Activated naive CD4-positive, alpha-beta T cell treated with Interleukin-2 at 50 U/mL for 16 hours (primary cell): ENCODE measurements at regions not wholly inside any gene's neighbourhood (a gene's known extent, or its start where the extent isn't known, plus 50 kb on each side); places are given as distances from the start of the nearest gene placed in this dataset.

Source experiments
- DNase-seq: peaks from one replicate; pipeline ENCODE4 v3.0.0-alpha.2; 2020

GRCh38 chr2:145690183-145690778 is 1170.4 kb upstream of the ZEB2 start:
- no peak for DNase-seq

GRCh38 chr2:145689277-145689676 is 1169.4 kb upstream of the ZEB2 start:
- DNase-seq = no peak

- no peak for DNase-seq
Observed at GRCh38 chr2:145688156-145688555, 1168.2 kb upstream of the ZEB2 start.

GRCh38 chr2:145687442-145688134 is 1167.7 kb upstream of the ZEB2 start:
- no peak for DNase-seq

GRCh38 chr2:145685383-145686050 is 1165.6 kb upstream of the ZEB2 start:
- DNase-seq = no peak

GRCh38 chr2:145682546-145683157 is 1162.7 kb upstream of the ZEB2 start:
- no peak for DNase-seq

GRCh38 chr2:145680276-145680675 is 1160.4 kb upstream of the ZEB2 start:
- no peak for DNase-seq

GRCh38 chr2:145677371-145677770 is 1157.5 kb upstream of the ZEB2 start:
- DNase-seq = no peak

GRCh38 chr2:145674705-145675104 is 1154.8 kb upstream of the ZEB2 start:
- DNase-seq = no peak

- DNase-seq = no peak
Observed at GRCh38 chr2:145669301-145669700, 1149.4 kb upstream of the ZEB2 start.

- DNase-seq = no peak
Observed at GRCh38 chr2:145666552-145666951, 1146.6 kb upstream of the ZEB2 start.

- no peak for DNase-seq
Observed at GRCh38 chr2:145657265-145657664, 1137.3 kb upstream of the ZEB2 start.

GRCh38 chr2:145655165-145655765 is 1135.3 kb upstream of the ZEB2 start:
- DNase-seq = no peak

GRCh38 chr2:145654746-145655145 is 1134.8 kb upstream of the ZEB2 start:
- no peak for DNase-seq

- DNase-seq = no peak
Observed at GRCh38 chr2:145654156-145654555, 1134.2 kb upstream of the ZEB2 start.

GRCh38 chr2:145653553-145653952 is 1133.6 kb upstream of the ZEB2 start:
- DNase-seq = no peak

- DNase-seq = no peak
Observed at GRCh38 chr2:145652571-145653545, 1132.9 kb upstream of the ZEB2 start.

GRCh38 chr2:145652036-145652435 is 1132.1 kb upstream of the ZEB2 start:
- DNase-seq = no peak

GRCh38 chr2:145650226-145650625 is 1130.3 kb upstream of the ZEB2 start:
- no peak for DNase-seq

GRCh38 chr2:145649061-145649460 is 1129.1 kb upstream of the ZEB2 start:
- no peak for DNase-seq

GRCh38 chr2:145644820-145645302 is 1124.9 kb upstream of the ZEB2 start:
- no peak for DNase-seq

- DNase-seq = no peak
Observed at GRCh38 chr2:145638675-145639074, 1118.8 kb upstream of the ZEB2 start.
